Skeletal muscle satellite cell (primary cell): ENCODE measurements at regions not wholly inside any gene's neighbourhood (a gene's known extent, or its start where the extent isn't known, plus 50 kb on each side); places are given as distances from the start of the nearest gene placed in this dataset.

ENCODE experiments used
- H3K27me3 ChIP-seq: 2 replicates; pipeline ENCODE4 v1.7.0; 2013; ENCODE audit warnings: low read length; ENCODE audit not compliant: control insufficient read depth, insufficient read depth
- H3K36me3 ChIP-seq: 2 replicates; pipeline ENCODE4 v1.7.0; 2013; ENCODE audit warnings: mild to moderate bottlenecking, control low read depth, low read length; ENCODE audit not compliant: insufficient read depth
- H3K4me1 ChIP-seq: 2 replicates; pipeline ENCODE4 v1.7.0; 2013; ENCODE audit warnings: low read length; ENCODE audit not compliant: control insufficient read depth, insufficient read depth
- H3K4me2 ChIP-seq: 2 replicates; pipeline ENCODE4 v1.7.0; 2013; ENCODE audit warnings: mild to moderate bottlenecking, low read length
- H3K4me3 ChIP-seq: 2 replicates; pipeline ENCODE4 v1.7.0; 2013; ENCODE audit warnings: low read length
- H3K9ac ChIP-seq: 2 replicates; pipeline ENCODE4 v1.7.0; 2013; ENCODE audit warnings: mild to moderate bottlenecking, low read depth, low read length, moderate library complexity
- H3K9me3 ChIP-seq: replicated peaks from 2 replicates; pipeline ENCODE4 v1.7.0; 2013; ENCODE audit warnings: mild to moderate bottlenecking, control low read depth, low read length

- peaks cover 25% of the 10 kb centered on the region for H3K4me1 ChIP-seq
- no peak overlapping the region for H3K4me2 ChIP-seq
Measured at GRCh38 chr12:67916266-67916970, 72.8 kb upstream of the IFNG-AS1 start.

GRCh38 chr12:67917811-67918210 is 71.4 kb upstream of the IFNG-AS1 start:
- Histone ChIP-seq H3K9ac (no peak overlapping the region), H3K36me3 (no peaks in the 10 kb centered on the region)

More at GRCh38 chr12:67916266-67916970, 72.8 kb upstream of the IFNG-AS1 start:
- H3K9ac ChIP-seq, result no peak overlapping the region
- H3K27me3 ChIP-seq, result no peaks in the 10 kb centered on the region
- no peaks in the 10 kb centered on the region for H3K36me3 ChIP-seq
- H3K4me3 ChIP-seq, result no peak overlapping the region
- H3K9me3 ChIP-seq, result no peaks in the 10 kb centered on the region

DNA sequence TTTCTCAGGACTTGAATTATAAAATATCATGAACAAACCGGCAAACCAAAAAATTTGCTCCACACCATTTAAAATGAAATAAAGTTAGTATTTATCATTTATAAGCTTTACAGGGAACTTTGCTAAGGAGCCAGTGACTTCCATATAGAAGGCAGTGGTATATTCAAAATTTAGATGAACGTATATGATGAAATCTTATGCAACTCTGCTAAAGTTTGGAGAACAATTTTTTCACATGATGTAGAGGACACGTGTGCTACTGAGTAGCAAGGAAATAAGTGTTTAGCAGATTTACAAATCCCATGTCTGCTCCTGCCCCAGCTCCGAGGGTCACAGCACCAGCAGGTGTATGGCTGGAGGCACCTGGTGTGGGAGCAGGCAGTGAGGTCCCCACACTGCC is 70.8 kb upstream of the IFNG-AS1 start:
- Histone ChIP-seq H3K4me1 (peaks cover 21% of the 10 kb centered on the region), H3K4me3 (no peak overlapping the region), H3K4me2 (no peak overlapping the region), H3K9ac (no peak overlapping the region), H3K36me3 (no peaks in the 10 kb centered on the region), H3K9me3 (no peaks in the 10 kb centered on the region), H3K27me3 (no peaks in the 10 kb centered on the region)

More at GRCh38 chr12:67917811-67918210, 71.4 kb upstream of the IFNG-AS1 start:
- Histone ChIP-seq H3K4me1 (peaks cover 21% of the 10 kb centered on the region), H3K9me3 (no peaks in the 10 kb centered on the region), H3K27me3 (no peaks in the 10 kb centered on the region), H3K4me2 (no peak overlapping the region), H3K4me3 (no peak overlapping the region)

DNA sequence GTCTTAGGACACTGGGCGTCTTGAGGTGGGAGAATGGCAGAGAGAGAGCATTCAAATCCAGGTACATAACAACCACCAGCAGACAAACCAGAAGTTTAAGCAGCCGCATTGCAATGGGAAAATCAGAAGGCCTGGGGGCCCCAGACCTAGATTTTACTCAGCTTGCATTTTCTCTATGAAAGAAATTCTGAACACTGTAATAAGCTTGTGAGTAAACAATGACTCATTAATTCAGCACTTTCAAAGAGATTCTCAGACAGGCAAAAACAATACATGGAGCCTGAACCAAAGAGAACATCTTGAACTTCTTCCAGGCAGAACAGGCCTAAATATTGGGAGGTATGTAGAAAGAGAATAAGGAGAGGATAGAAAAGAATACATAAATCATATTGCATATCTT is 69.8 kb upstream of the IFNG-AS1 start:
- H3K4me2 ChIP-seq, result peak overlapping the region; percentile 22
- H3K27me3 ChIP-seq, result no peaks in the 10 kb centered on the region
- H3K36me3 ChIP-seq, result no peaks in the 10 kb centered on the region
- H3K4me1 ChIP-seq, result peaks cover 21% of the 10 kb centered on the region
- H3K9ac ChIP-seq, result peak overlapping the region; percentile 10
- no peak overlapping the region for H3K4me3 ChIP-seq
- no peaks in the 10 kb centered on the region for H3K9me3 ChIP-seq

DNA sequence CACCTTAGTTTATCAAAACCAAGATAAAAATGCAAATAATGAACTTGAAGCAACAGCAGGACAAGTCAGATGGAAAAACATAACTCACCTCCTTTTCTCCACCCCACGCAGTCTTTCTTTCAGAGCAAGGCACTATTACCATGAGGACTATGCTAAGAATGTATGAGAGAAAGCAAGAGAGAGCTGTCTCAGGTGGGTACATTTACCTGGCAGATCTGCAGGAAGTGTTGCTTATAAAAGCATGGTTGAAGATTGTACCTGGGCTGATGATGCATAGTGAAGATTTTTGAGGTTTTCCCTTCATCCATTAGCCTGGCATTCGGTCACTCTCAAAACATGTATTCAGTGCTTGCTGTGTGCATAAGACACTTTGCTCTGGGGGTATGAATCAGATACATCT is 68.8 kb upstream of the IFNG-AS1 start:
- no peak overlapping the region for H3K4me2 ChIP-seq
- no peaks in the 10 kb centered on the region for H3K27me3 ChIP-seq
- H3K4me3 ChIP-seq, result no peak overlapping the region
- peaks cover 21% of the 10 kb centered on the region for H3K4me1 ChIP-seq
- no peak overlapping the region for H3K9ac ChIP-seq
- no peaks in the 10 kb centered on the region for H3K36me3 ChIP-seq
- H3K9me3 ChIP-seq, result no peaks in the 10 kb centered on the region

GRCh38 chr12:67921286-67921685 is 68.0 kb upstream of the IFNG-AS1 start:
- peaks cover 21% of the 10 kb centered on the region for H3K4me1 ChIP-seq
- no peak overlapping the region for H3K4me2 ChIP-seq
- no peaks in the 10 kb centered on the region for H3K27me3 ChIP-seq
- H3K9me3 ChIP-seq, result no peaks in the 10 kb centered on the region
- no peak overlapping the region for H3K9ac ChIP-seq
- H3K36me3 ChIP-seq, result no peaks in the 10 kb centered on the region
- H3K4me3 ChIP-seq, result no peak overlapping the region

- Histone ChIP-seq H3K4me3 (no peak overlapping the region), H3K9me3 (no peaks in the 10 kb centered on the region), H3K9ac (no peak overlapping the region), H3K4me2 (no peak overlapping the region), H3K36me3 (no peaks in the 10 kb centered on the region), H3K4me1 (peaks cover 21% of the 10 kb centered on the region), H3K27me3 (no peaks in the 10 kb centered on the region)
Measured at GRCh38 chr12:67922245-67922644, 67.0 kb upstream of the IFNG-AS1 start.

GRCh38 chr12:67925077-67925476 is 64.2 kb upstream of the IFNG-AS1 start:
- no peak overlapping the region for H3K9ac ChIP-seq
- no peaks in the 10 kb centered on the region for H3K27me3 ChIP-seq
- H3K9me3 ChIP-seq, result no peaks in the 10 kb centered on the region
- no peaks in the 10 kb centered on the region for H3K36me3 ChIP-seq
- peaks cover 19% of the 10 kb centered on the region for H3K4me1 ChIP-seq
- no peak overlapping the region for H3K4me3 ChIP-seq
- H3K4me2 ChIP-seq, result no peak overlapping the region

DNA sequence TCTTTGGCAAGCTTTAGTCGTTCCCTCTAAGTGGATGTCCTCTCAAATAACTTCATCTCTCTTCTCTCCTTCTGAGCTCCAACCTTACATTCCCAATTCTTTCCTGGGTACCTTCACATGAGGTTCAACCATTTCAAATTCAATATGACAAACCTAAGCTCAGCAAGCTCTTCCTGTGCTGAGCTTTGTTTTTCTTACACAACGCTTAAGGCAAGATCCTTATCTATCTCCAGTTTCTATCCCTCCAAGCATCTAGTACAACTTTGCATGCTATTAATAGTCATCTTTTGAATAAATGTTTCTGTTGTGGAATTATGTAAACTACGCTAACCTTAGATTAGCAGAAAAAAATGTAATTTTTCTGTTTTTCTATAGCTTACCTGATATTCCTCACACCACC is 63.7 kb upstream of the IFNG-AS1 start:
- Histone ChIP-seq H3K9me3 (no peaks in the 10 kb centered on the region), H3K4me3 (no peak overlapping the region), H3K4me2 (no peak overlapping the region)

GRCh38 chr12:67926063-67926462 is 63.2 kb upstream of the IFNG-AS1 start:
- H3K36me3 ChIP-seq, result no peaks in the 10 kb centered on the region
- H3K4me2 ChIP-seq, result no peak overlapping the region
- H3K9me3 ChIP-seq, result no peaks in the 10 kb centered on the region
- H3K27me3 ChIP-seq, result no peaks in the 10 kb centered on the region
- H3K9ac ChIP-seq, result no peak overlapping the region
- H3K4me1 ChIP-seq, result peaks cover 10% of the 10 kb centered on the region
- H3K4me3 ChIP-seq, result no peak overlapping the region

More for the DNA sequence above, 63.7 kb upstream of the IFNG-AS1 start:
- no peaks in the 10 kb centered on the region for H3K27me3 ChIP-seq
- H3K4me1 ChIP-seq, result peaks cover 15% of the 10 kb centered on the region
- H3K9ac ChIP-seq, result no peak overlapping the region
- no peaks in the 10 kb centered on the region for H3K36me3 ChIP-seq

DNA sequence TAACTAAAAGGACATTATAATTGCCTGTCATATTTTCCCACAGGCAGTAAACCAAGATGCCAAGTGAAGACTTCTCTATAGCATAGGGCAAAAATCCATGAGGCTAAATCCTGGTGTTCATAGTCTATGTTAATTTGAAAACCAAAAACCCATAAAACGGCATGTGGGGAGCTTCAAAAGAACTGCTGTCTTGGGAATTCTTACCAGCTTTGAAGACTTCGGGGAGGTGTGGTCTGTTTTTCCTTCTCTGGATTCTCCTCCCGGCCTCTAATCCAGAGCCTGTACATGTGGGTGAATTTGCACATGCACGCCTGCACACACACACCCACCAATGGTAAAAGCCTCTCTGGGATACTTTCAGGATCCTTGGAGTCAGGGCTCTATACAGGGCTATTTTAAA is 61.9 kb upstream of the IFNG-AS1 start:
- Histone ChIP-seq H3K9ac (no peak overlapping the region), H3K4me2 (no peak overlapping the region), H3K9me3 (no peaks in the 10 kb centered on the region), H3K4me1 (peaks cover 10% of the 10 kb centered on the region), H3K27me3 (no peaks in the 10 kb centered on the region), H3K4me3 (no peak overlapping the region), H3K36me3 (no peaks in the 10 kb centered on the region)

DNA sequence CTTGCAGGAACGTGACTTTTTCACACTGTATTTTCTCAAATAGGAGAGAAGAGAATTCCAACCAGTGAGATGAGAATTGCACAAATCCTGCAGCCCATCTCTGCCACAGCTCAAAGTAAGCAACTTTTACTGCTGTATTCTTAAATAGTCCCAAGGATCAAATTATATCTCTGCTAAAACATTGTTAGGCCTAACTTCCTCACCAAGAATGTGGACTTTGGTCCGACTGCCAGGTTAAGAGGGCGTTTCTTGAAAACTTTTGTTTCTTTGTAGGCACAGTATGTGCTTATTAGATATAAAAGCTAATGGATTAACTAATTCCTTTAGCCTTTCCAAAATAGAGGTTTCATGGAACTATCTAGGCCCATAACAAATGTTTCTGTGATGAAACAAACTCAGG is 61.4 kb upstream of the IFNG-AS1 start:
- Histone ChIP-seq H3K27me3 (no peaks in the 10 kb centered on the region), H3K4me2 (no peak overlapping the region)

More for the DNA sequence above, 61.4 kb upstream of the IFNG-AS1 start:
- H3K9me3 ChIP-seq, result no peaks in the 10 kb centered on the region
- peaks cover 10% of the 10 kb centered on the region for H3K4me1 ChIP-seq
- no peak overlapping the region for H3K4me3 ChIP-seq
- H3K9ac ChIP-seq, result no peak overlapping the region
- no peaks in the 10 kb centered on the region for H3K36me3 ChIP-seq
